ENCODE measurements at regions not wholly inside any gene's neighbourhood (a gene's known extent, or its start where the extent isn't known, plus 50 kb on each side); places are given as distances from the start of the nearest gene placed in this dataset.

DNA sequence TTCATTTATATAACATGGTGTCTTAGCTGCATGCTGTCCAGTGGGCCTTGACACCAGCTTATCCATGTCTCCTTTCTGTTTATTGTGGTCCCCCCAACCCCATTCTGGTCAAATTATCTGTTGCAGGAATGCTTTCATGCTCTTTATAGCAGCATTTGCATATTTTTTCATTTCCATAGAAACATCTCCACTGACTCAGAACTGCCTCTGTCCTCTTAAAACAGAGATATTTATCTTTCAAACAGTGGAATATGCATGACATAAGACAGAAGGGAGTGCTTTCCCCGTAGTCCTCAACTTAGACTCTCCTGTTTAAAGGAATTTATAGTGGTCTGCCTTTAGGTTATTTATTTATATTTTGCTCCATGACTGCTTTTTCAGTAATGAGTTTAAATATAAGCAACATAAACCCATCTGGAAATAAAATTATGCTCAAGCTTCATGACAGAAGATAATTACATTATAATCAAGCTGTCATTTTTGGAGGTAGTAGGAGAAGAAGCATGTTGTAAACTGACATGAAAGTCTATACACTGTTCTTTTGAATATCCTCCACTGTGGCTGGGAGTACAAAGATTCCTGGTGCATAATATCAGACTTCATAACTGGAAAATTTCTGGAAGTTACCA, 179.5 kb upstream of the CD96 start:
- no peak overlapping the region for H3K27ac ChIP-seq

GRCh38 chr3:111366515-111366914, 175.5 kb upstream of the CD96 start:
- H3K9me3 ChIP-seq: peaks cover 13% of the 10 kb centered on the region
- no peaks in the 10 kb centered on the region for H3K27me3 ChIP-seq (ENCODE audit: low read depth)
- intact Hi-C loops (cut with DNase I): no loop called here
- H3K36me3 ChIP-seq: no peaks in the 10 kb centered on the region
- no peak overlapping the region for H3K4me3 ChIP-seq
- DNase-seq (no peak), ATAC-seq (no peak)
- no peak overlapping the region for H3K27ac ChIP-seq
- H3K4me1 ChIP-seq: no peaks in the 10 kb centered on the region
- no peak for TF ChIP-seq CTCF (IDR thresholded peaks at IDR 0.05)

More for the DNA sequence above, 179.5 kb upstream of the CD96 start:
- Histone ChIP-seq H3K4me3 (no peak overlapping the region), H3K27me3 (ENCODE audit: low read depth) (no peaks in the 10 kb centered on the region), H3K4me1 (no peaks in the 10 kb centered on the region), H3K9me3 (peaks cover under 1% of the 10 kb centered on the region), H3K36me3 (no peaks in the 10 kb centered on the region)
- ATAC-seq (no peak), DNase-seq (no peak)
- intact Hi-C loops (cut with DNase I): no loop called here
- TF ChIP-seq CTCF (IDR thresholded peaks at IDR 0.05): no peak

GRCh38 chr3:111368056-111368455, 173.9 kb upstream of the CD96 start:
- Histone ChIP-seq H3K27me3 (ENCODE audit: low read depth) (no peaks in the 10 kb centered on the region), H3K4me3 (no peak overlapping the region), H3K4me1 (no peaks in the 10 kb centered on the region), H3K27ac (no peak overlapping the region), H3K36me3 (no peaks in the 10 kb centered on the region), H3K9me3 (peaks cover 17% of the 10 kb centered on the region)
- DNase-seq (no peak), ATAC-seq (no peak)
- intact Hi-C loops (cut with DNase I): no loop called here
- TF ChIP-seq CTCF (IDR thresholded peaks at IDR 0.05): no peak

DNA sequence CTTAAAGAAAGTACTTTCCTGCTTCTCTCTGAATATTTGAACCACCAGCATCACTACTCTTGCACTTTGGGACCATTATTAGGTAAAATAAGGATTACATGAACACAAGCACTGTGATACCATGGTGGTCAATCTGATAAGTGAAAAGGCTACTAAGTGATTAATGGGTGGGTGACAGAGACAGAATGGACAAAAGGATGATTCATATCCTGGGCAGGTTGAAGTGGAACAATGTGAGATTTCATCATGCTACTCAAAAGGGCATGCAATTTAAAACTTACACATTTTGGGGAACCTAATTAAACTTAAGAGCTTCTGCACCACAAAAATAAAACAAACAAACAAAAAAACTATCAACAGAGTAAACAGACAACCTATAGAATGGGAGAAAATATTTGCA, 172.0 kb upstream of the CD96 start:
- peaks cover 20% of the 10 kb centered on the region for H3K9me3 ChIP-seq
- no peak overlapping the region for H3K4me3 ChIP-seq
- H3K27ac ChIP-seq: no peak overlapping the region
- H3K4me1 ChIP-seq: no peaks in the 10 kb centered on the region
- ATAC-seq (no peak), DNase-seq (no peak)
- H3K36me3 ChIP-seq: no peaks in the 10 kb centered on the region
- no peak for TF ChIP-seq CTCF (IDR thresholded peaks at IDR 0.05)
- intact Hi-C loops (cut with DNase I): no loop called here
- H3K27me3 ChIP-seq (ENCODE audit: low read depth): no peaks in the 10 kb centered on the region

- Histone ChIP-seq H3K36me3 (no peaks in the 10 kb centered on the region), H3K9me3 (peaks cover 16% of the 10 kb centered on the region), H3K27ac (no peak overlapping the region), H3K4me3 (no peak overlapping the region), H3K27me3 (ENCODE audit: low read depth) (no peaks in the 10 kb centered on the region), H3K4me1 (no peaks in the 10 kb centered on the region)
- DNase-seq (no peak), ATAC-seq (no peak)
- TF ChIP-seq CTCF (IDR thresholded peaks at IDR 0.05): no peak
- intact Hi-C loops (cut with DNase I): no loop called here
Measured at GRCh38 chr3:111373239-111373638, 168.8 kb upstream of the CD96 start.
